ENCODE measurements at regions not wholly inside any gene's neighbourhood (a gene's known extent, or its start where the extent isn't known, plus 50 kb on each side); places are given as distances from the start of the nearest gene placed in this dataset.

DNA sequence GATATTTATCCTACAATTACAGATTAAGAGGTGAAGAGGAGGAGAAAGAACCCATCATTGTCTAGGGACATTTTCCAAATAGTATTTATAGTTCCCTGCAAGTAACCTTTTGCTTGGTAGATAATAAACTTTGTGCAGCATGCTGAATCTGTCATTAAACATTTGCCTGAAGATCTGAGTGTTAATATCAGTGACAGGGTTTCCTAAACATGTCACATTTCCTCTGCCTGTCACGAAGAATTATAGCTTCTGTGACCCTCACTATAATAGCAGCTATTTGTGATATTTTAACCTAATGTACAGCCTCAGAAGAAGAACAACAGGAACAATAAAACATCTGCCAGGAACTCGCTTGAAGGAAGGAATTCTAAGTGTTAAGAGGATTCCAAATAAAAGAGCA lies 350.3 kb downstream of the GXYLT1 start:
- no peak for FAIRE-seq
- no peak overlapping the region for H3K4me2 ChIP-seq (ENCODE audit: control insufficient read depth, insufficient read depth)
- in situ Hi-C loops (cut with MboI), result no loop called here

GRCh38 chr12:41784957-41785356 lies 359.7 kb downstream of the GXYLT1 start:
- Histone ChIP-seq H2AFZ (ENCODE audit: control insufficient read depth, low read depth, low read length) (no peak overlapping the region), H4K20me1 (ENCODE audit: control insufficient read depth, insufficient read depth) (no peaks in the 10 kb centered on the region), H3K27me3 (replicated peaks in 1 of 2; ENCODE audit: control insufficient read depth in 2 of 2, insufficient read depth in 2 of 2, low read length in 1 of 2) (no peaks in the 10 kb centered on the region; a peak in 1 of 4 replicates), H3K9ac (ENCODE audit: control insufficient read depth, insufficient read depth, low read length) (no peak overlapping the region), H3K79me2 (ENCODE audit: control insufficient read depth, insufficient read depth, low read length) (no peaks in the 10 kb centered on the region), H3K4me3 (no peak overlapping the region), H3K4me1 (ENCODE audit: control insufficient read depth, insufficient read depth, low read length) (no peaks in the 10 kb centered on the region), H3K4me2 (ENCODE audit: control insufficient read depth, insufficient read depth) (no peak overlapping the region), H3K36me3 (ENCODE audit: control insufficient read depth in 2 of 2, insufficient read depth in 2 of 2, low read length in 1 of 2) (no peaks in the 10 kb centered on the region), H3K9me3 (replicated peaks; ENCODE audit: control insufficient read depth, insufficient read depth, low read length) (no peaks in the 10 kb centered on the region), H3K27ac (ENCODE audit: control insufficient read depth, insufficient read depth) (no peak overlapping the region)
- in situ Hi-C loops (cut with MboI) (no loop called here), intact Hi-C loops (cut with micrococcal nuclease; ENCODE audit: unreplicated experiment) (no loop called here)
- DNase-seq (ENCODE audit: low read depth, low spot score), result no peak
- SMC1A ChIA-PET (ENCODE audit: uncharacterized antibody, unreplicated experiment), result no interaction called here
- no peak for ATAC-seq
- CTCF ChIA-PET, result no interaction called here
- RAD21 ChIA-PET (ENCODE audit: unreplicated experiment), result no interaction called here
- no peak for FAIRE-seq
- POLR2A ChIA-PET, result no interaction called here
- no TSS peak for BruUV-seq (replicated peaks)
- TF ChIP-seq YY1 (IDR thresholded peaks at IDR 0.05; ENCODE audit: low read depth, low read length) (no peak), NFIC (IDR thresholded peaks at IDR 0.05; ENCODE audit: low read depth, low read length) (no peak), SMARCA5 (IDR thresholded peaks at IDR 0.05) (no peak), ZBTB11 (CRISPR knock-in tag; IDR thresholded peaks at IDR 0.05) (no peak), SMAD1 (IDR thresholded peaks at IDR 0.05; ENCODE audit: low read depth, partially characterized antibody) (no peak), CBX5 (IDR thresholded peaks at IDR 0.05; ENCODE audit: low read depth) (no peak)
- TF ChIP-seq, protein P1, sequence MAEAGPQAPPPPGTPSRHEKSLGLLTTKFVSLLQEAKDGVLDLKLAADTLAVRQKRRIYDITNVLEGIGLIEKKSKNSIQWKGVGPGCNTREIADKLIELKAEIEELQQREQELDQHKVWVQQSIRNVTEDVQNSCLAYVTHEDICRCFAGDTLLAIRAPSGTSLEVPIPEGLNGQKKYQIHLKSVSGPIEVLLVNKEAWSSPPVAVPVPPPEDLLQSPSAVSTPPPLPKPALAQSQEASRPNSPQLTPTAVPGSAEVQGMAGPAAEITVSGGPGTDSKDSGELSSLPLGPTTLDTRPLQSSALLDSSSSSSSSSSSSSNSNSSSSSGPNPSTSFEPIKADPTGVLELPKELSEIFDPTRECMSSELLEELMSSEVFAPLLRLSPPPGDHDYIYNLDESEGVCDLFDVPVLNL (IDR thresholded peaks at IDR 0.05; ENCODE audit: low read depth, low read length), result no peak
- 0% methylated on average over 2 of the region's 2 CpGs for WGBS (ENCODE audit: insufficient coverage, insufficient replicate concordance, low lambda C conversion rate, missing lambda C conversion rate)

More for the DNA sequence above, 350.3 kb downstream of the GXYLT1 start:
- Histone ChIP-seq H2AFZ (ENCODE audit: control insufficient read depth, low read depth, low read length) (no peak overlapping the region), H3K4me3 (no peak overlapping the region), H3K27me3 (replicated peaks in 1 of 2; ENCODE audit: control insufficient read depth in 2 of 2, insufficient read depth in 2 of 2, low read length in 1 of 2) (no peaks in the 10 kb centered on the region), H3K36me3 (ENCODE audit: control insufficient read depth in 2 of 2, insufficient read depth in 2 of 2, low read length in 1 of 2) (no peaks in the 10 kb centered on the region), H3K9me3 (replicated peaks; ENCODE audit: control insufficient read depth, insufficient read depth, low read length) (no peaks in the 10 kb centered on the region; the same call in 2 of the 3 replicates), H3K4me1 (ENCODE audit: control insufficient read depth, insufficient read depth, low read length) (no peaks in the 10 kb centered on the region), H3K27ac (ENCODE audit: control insufficient read depth, insufficient read depth) (no peak overlapping the region), H3K79me2 (ENCODE audit: control insufficient read depth, insufficient read depth, low read length) (no peaks in the 10 kb centered on the region), H4K20me1 (ENCODE audit: control insufficient read depth, insufficient read depth) (no peaks in the 10 kb centered on the region), H3K9ac (ENCODE audit: control insufficient read depth, insufficient read depth, low read length) (no peak overlapping the region)
- intact Hi-C loops (cut with micrococcal nuclease; ENCODE audit: unreplicated experiment), result no loop called here
- no TSS peak for BruUV-seq (replicated peaks)
- ChIA-PET POLR2A (no interaction called here), CTCF (no interaction called here), RAD21 (ENCODE audit: unreplicated experiment) (no interaction called here), SMC1A (ENCODE audit: uncharacterized antibody, unreplicated experiment) (interaction anchor here (1.0 kb wide), 1 partner anchor 517 kb away, joined by 3 read pairs; no protein-coding TSS in a partner anchor)
- no peak for DNase-seq (ENCODE audit: low read depth, low spot score)
- 15% methylated on average over 2 of the region's 2 CpGs for WGBS (ENCODE audit: insufficient coverage, insufficient replicate concordance, low lambda C conversion rate, missing lambda C conversion rate)
- no peak for TF ChIP-seq POU2F2 (IDR thresholded peaks at IDR 0.05; ENCODE audit: borderline replicate concordance, low read depth, low read length)
- TF ChIP-seq POLR2AphosphoS2 (IDR thresholded peaks at IDR 0.05; ENCODE audit: low read depth, low read length), result no peak
- no peak for TF ChIP-seq SMAD1 (IDR thresholded peaks at IDR 0.05; ENCODE audit: low read depth, partially characterized antibody)
- no peak for TF ChIP-seq FOXK2 (IDR thresholded peaks at IDR 0.05)
- TF ChIP-seq ESRRA (IDR thresholded peaks at IDR 0.05; ENCODE audit: low read length), result no peak
- no peak for TF ChIP-seq SUZ12 (IDR thresholded peaks at IDR 0.05; ENCODE audit: unreplicated experiment)
- TF ChIP-seq MAX (IDR thresholded peaks at IDR 0.05; ENCODE audit: low read depth, low read length), result no peak
- no peak for TF ChIP-seq ZNF274 (IDR thresholded peaks at IDR 0.05; ENCODE audit: insufficient read depth, insufficient read length)
- TF ChIP-seq EP300 (IDR thresholded peaks at IDR 0.05; ENCODE audit: borderline replicate concordance in 1 of 2, control insufficient read depth in 1 of 2, low read depth in 2 of 2, low read length in 2 of 2), result no peak
- TF ChIP-seq BMI1 (IDR thresholded peaks at IDR 0.05; ENCODE audit: borderline replicate concordance), result no peak
- TF ChIP-seq HDAC6 (IDR thresholded peaks at IDR 0.05; ENCODE audit: unreplicated experiment), result no peak
- no peak for ATAC-seq

Data from GM12878 (cell line).